Keratinocyte (primary cell): ENCODE measurements at regions not wholly inside any gene's neighbourhood (a gene's known extent, or its start where the extent isn't known, plus 50 kb on each side); places are given as distances from the start of the nearest gene placed in this dataset.

Source experiments
- EZH2 ChIP-seq: IDR thresholded peaks from one replicate; pipeline ENCODE4 v1.6.1; 2012; ENCODE audit warnings: inconsistent platforms, mild to moderate bottlenecking, low read length, moderate library complexity
- TF ChIP-seq, protein P1 (sequence below), 3 experiments: IDR thresholded peaks in 1 of 3; conservative IDR thresholded peaks in 1 of 3; optimal IDR thresholded peaks in 1 of 3; 2 replicates in 2 of 3; 3 replicates in 1 of 3; pipeline versions ENCODE3 to v1.5.1; 2011; ENCODE audit warnings: low read length in 3 of 3, mild to moderate bottlenecking in 3 of 3, moderate library complexity in 2 of 3, control low read depth in 1 of 3, inconsistent platforms in 1 of 3; ENCODE audit not compliant: insufficient read depth in 2 of 3; ENCODE audit errors: extremely low read depth in 1 of 3

DNA sequence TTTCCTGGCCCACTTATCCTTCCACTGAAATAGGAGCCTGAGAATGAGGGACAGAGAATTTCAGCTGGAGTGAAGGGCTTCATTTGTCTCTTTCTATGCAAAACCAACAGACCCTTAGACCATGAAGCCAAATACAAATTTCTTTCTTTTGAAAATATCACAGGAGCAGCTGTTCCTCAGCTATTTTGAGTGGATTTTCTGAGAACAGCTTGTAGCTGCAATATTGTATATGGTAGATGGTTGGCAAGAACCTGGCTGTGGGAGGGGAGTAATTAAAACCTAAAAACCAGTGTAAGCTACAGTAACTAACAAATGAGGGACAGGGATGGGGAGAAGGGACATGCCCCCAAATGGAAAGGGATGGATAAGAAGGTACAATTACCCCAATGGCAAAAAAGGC is 350.3 kb upstream of the CDH20 start:
- TF ChIP-seq, protein P1, sequence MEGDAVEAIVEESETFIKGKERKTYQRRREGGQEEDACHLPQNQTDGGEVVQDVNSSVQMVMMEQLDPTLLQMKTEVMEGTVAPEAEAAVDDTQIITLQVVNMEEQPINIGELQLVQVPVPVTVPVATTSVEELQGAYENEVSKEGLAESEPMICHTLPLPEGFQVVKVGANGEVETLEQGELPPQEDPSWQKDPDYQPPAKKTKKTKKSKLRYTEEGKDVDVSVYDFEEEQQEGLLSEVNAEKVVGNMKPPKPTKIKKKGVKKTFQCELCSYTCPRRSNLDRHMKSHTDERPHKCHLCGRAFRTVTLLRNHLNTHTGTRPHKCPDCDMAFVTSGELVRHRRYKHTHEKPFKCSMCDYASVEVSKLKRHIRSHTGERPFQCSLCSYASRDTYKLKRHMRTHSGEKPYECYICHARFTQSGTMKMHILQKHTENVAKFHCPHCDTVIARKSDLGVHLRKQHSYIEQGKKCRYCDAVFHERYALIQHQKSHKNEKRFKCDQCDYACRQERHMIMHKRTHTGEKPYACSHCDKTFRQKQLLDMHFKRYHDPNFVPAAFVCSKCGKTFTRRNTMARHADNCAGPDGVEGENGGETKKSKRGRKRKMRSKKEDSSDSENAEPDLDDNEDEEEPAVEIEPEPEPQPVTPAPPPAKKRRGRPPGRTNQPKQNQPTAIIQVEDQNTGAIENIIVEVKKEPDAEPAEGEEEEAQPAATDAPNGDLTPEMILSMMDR (optimal IDR thresholded peaks at IDR 0.05 in 1 of 3, IDR thresholded peaks at IDR 0.05 in 1 of 3, conservative IDR thresholded peaks at IDR 0.05 in 1 of 3; ENCODE audit: extremely low read depth in 1 of 3, insufficient read depth in 2 of 3, low read length in 3 of 3), result no peak
- no peak for TF ChIP-seq EZH2
